OCI-LY3 (cell line): ENCODE measurements at regions not wholly inside any gene's neighbourhood (a gene's known extent, or its start where the extent isn't known, plus 50 kb on each side); places are given as distances from the start of the nearest gene placed in this dataset.

ENCODE experiments used
- CTCF ChIP-seq: fragments of 200-600, 300-600 bp; sonication (generic); IDR thresholded peaks from 2 replicates; pipeline ENCODE4 v1.5.1; 2014; ENCODE audit warnings: antibody characterized with exemption, low read length, low read depth
- EZH2phosphoT487 ChIP-seq: fragments of 200-600 bp; shearing (Covaris generic); IDR thresholded peaks from 2 replicates; pipeline ENCODE4 v1.6.1; 2018; ENCODE audit warnings: antibody characterized with exemption, mixed run types, low read depth

- TF ChIP-seq CTCF (no peak), EZH2phosphoT487 (no peak)
Measured at GRCh38 chr19:28605501-28606268, 607.3 kb downstream of the UQCRFS1 start.
